HG03280 (cell line): ENCODE measurements at regions not wholly inside any gene's neighbourhood (a gene's known extent, or its start where the extent isn't known, plus 50 kb on each side); places are given as distances from the start of the nearest gene placed in this dataset.
"Not testable (repeated sequence)": the region's sequence is repeated elsewhere in the genome, so short reads cannot be mapped to it uniquely, and the experiment has no call there.

Source experiments
- ATAC-seq: cut with Tn5 transposase; IDR thresholded peaks from one replicate; pipeline ENCODE4 v1.9.1; 2021; ENCODE audit warnings: mild to moderate bottlenecking, moderate library complexity; ENCODE audit not compliant: unreplicated experiment

GRCh38 chr7:120110169-120110568, 162.8 kb upstream of the KCND2 start:
- no peak for ATAC-seq

- no peak for ATAC-seq
Measured at GRCh38 chr7:120114626-120115025, 158.3 kb upstream of the KCND2 start.

GRCh38 chr7:120123528-120123927, 149.4 kb upstream of the KCND2 start:
- no peak for ATAC-seq

DNA sequence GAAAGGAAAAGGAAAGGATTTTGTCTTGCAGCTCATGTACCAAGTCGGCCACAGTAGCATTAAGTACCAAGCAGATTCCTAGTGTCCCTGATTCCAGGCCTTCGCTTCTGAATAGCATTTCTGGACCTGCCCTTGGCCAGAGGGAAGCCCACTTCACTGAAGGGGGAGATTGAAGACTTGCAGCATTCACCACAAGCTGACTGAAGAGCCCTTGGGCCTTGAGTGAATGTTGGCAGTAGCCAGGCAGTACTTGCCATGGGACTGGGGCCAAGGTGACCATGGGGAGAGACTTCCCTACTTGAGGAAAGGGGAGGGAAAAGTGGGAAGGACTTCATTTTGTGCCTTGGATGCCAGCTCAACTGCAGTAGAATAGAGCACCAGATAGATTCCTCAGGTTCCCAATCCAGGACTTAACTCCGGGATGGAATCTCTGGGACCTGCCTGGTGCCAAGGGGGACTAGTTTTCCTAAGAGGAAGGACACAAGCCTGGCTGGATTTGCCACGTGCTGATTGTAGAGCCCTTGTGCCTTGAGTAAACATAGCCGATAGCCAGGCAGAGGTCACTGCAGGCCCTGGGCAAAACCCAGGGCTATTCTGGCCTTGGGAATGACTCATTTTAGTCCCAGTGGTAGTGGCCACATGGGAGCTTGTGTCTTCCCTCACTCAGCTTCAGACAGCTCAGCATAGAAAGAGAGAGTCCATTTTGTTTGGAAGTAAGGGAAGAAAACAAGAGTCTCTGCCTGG, 141.7 kb upstream of the KCND2 start:
- no peak for ATAC-seq

DNA sequence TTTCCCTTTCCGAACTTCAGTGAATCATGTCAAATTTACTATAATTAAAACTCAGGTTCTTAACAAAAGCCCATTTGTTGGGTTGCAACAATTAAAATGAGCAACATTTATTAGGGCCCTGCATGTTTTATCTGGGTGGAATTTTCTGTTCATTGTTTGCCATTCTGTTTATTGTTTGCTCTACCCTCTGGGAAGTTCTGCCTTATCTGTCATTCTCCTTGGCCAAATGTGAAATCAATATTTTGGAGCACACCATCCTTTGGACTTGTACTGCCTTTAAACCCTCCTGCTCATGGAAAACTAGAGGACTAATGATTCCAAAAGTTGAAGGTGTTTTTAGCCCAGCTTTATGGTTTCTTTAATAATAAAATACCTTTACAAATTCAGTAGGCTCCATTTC, 134.5 kb upstream of the KCND2 start:
- ATAC-seq, result no peak

DNA sequence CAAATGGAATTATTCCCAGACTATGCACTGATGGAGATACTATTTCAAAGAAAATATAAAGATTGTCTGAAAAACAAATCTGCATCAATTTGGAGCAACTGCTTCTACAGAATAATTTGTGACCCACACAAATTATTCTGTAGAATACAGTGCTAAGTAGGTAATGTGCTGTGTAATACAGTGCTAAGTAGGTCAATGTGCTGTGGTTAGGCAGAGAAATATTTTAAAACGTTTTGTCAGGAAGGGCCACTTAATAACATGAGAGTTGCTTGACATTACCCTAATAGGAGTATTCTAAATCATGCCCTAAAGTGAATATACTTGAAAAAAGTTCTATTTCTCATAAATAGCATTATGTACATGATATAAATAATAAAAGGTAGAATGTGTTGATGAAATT, 116.5 kb upstream of the KCND2 start:
- ATAC-seq, result no peak

- no peak for ATAC-seq
Measured at GRCh38 chr7:120160166-120160565, 112.8 kb upstream of the KCND2 start.

DNA sequence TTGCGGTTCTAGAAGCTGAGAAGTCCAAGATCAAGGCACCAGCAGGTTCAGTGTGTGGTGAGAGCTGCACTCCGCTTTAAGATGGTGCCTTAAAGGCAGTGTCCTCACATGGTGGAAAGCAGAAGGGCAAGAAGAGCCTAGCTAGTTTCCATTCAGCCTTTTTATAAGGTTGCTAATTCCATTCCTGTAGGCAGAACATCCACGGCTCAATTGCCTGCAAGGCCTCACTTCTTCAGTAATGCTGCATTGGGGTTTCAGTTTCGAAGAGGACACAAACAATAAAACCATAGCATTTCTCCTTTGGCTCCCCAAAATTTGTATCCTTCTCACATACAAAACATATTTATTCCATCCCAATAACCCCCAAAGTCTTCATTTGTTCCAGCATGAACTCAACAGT, 109.5 kb upstream of the KCND2 start:
- ATAC-seq, result no peak

DNA sequence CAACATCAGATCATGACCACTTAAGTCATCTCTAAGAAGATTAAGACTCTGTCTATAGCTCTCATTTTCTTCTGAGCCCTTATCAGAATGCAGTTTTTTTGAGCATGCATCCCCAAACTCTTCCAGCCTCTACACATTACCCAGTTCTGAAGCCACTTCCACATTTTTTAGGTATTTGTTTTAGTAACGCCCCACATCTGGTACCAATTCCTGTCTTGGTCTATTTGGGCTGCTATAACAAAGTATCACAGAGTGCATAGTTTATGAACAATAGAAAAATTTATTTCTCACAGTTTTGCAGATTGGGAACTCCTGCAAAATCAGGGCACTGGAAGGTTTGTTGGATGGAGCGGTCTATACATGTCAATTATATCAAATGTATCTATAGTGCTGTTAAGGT, 107.7 kb upstream of the KCND2 start:
- ATAC-seq, result no peak

DNA sequence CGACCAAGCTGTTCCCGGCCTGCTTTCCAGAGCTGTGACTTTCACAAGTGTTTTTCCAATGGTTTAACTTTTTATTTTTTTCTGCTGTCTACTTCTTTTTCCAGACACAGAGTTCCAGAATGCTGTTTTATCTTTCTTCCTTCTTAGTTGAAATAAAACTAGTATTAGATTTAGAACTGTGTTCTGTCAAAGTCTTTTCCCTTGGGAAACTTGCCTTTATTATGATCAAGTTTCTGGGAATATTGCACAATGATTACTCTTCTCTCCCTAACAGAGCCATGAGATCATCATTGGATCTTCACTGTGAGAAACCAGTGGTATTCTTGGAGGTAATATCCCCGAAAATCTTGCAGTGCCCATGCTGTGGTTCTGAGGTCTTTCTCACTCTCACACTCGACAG, 104.9 kb upstream of the KCND2 start:
- no peak for ATAC-seq

DNA sequence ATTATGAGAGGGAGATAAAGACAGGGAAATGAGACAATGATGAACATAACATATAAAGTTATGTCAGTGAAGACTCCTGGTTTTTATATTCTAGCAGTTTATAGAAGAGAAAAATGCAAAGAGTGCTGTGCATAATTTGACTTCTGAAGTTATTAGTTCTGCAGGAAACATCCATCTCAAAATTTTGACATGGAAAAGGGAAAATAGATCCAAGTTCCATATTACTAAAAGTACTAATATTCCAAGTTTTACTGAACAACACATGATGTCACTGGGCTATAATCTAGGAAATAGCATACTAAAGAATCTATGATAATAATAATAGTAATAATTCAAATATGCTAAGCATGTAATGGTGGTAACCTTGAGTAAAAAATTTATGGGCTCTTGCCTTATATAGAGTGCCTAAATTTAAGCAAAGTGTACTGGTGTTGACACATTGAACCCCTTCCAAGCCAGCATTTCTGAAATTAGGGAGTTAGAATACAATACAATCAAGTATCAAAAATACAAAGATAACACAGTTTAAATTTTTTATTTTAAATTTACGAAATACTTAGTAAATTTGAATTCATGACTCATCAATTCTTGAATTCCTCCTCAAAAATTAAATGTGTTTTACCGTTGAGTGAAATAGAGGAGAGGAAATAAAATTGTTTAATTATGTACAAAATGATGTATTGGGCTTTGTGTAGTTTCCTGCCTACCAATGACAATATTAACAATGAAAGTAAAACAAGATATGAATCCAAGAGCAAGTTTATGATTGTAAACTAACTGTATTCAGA, 102.8 kb upstream of the KCND2 start:
- ATAC-seq, result no peak

GRCh38 chr7:120170834-120171233, 102.1 kb upstream of the KCND2 start:
- no peak for ATAC-seq

DNA sequence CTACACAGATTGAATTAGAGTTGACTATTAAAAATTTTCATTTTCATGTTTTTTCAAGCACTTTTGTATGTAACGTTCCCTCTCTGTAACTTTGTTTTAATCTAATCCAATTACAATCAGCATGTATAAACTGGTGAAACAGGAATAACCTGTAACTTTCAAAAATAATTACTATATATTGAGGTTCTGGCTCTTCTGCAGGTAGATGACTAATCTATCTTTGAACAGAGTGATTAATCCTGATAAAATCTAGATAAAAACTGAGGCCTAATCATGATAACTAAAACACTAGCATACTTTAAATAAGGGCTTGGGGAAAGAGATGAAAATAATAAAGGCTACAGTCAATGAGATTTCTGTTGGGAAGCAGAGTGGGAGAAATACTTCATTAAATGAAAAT, 101.6 kb upstream of the KCND2 start:
- ATAC-seq, result no peak

GRCh38 chr7:120180221-120180620, 92.8 kb upstream of the KCND2 start:
- no peak for ATAC-seq

DNA sequence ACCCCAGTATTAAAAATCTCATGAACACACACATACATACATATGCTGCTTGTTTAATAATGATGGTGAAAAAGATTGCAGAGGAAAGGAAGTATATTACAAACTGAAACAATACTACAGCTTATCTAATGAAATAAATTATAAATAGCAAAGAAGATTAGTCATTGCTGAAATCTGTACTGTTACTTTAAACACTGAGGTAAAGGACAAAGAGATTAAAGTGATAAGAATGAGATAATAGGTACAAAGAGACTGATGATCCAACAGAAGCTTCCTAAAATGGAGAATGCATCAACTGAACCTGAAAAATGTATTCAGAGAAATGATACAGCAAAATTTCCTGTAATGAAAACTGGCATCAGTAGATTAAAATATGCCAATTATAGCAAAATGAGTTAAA, 91.5 kb upstream of the KCND2 start:
- ATAC-seq, result no peak

GRCh38 chr7:120184866-120185265, 88.1 kb upstream of the KCND2 start:
- ATAC-seq, result no peak

GRCh38 chr7:120185940-120186682, 86.9 kb upstream of the KCND2 start:
- ATAC-seq, result no peak

- ATAC-seq, result no peak
Measured at GRCh38 chr7:120186688-120187087, 86.3 kb upstream of the KCND2 start.

- ATAC-seq, result no peak
Measured at GRCh38 chr7:120189623-120190022, 83.4 kb upstream of the KCND2 start.

DNA sequence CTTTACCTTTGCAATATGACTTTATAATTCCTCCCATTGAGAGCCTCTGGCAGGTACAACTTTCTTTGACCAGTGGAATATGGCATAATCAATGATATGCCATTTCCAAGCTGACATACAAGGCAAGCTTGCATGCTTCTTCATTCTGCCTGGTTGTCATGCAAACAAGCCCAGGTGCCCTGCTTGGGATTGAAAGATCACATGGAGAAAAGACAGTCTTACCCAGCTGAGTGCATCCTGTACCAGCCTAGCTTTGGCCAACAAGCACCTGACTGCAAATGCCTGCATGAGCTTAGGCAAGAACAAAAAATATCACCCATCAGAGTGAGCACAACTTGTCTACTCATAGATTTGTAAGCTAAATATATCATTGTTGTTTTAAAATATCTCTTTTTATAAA, 82.9 kb upstream of the KCND2 start:
- ATAC-seq, result no peak

- no peak for ATAC-seq
Measured at GRCh38 chr7:120190566-120190965, 82.4 kb upstream of the KCND2 start.

GRCh38 chr7:120191423-120191822, 81.6 kb upstream of the KCND2 start:
- not testable (repeated sequence) for ATAC-seq
